Karpas-422 (cell line): ENCODE measurements at regions not wholly inside any gene's neighbourhood (a gene's known extent, or its start where the extent isn't known, plus 50 kb on each side); places are given as distances from the start of the nearest gene placed in this dataset.
A peak's percentile ranks its signal among the peaks of the same experiment; 100 is the strongest.

ENCODE experiments used
- DNase-seq: peaks from one replicate; pipeline ENCODE4 v3.0.0-alpha.2; 2015
- H2AFZ ChIP-seq: fragments of 200-600 bp; sonication (generic); 2 replicates; pipeline ENCODE4 v1.6.1; 2014; ENCODE audit warnings: antibody characterized with exemption, low read length, mixed read lengths
- H3K27ac ChIP-seq: fragments of 200-600 bp; sonication (generic); 2 replicates; pipeline ENCODE4 v1.5.1; 2014; ENCODE audit warnings: mild to moderate bottlenecking, low read length, moderate library complexity
- H3K27me3 ChIP-seq: fragments of 200-600 bp; sonication (generic); 2 replicates; pipeline ENCODE4 v1.6.1; 2014; ENCODE audit warnings: low read length, mixed read lengths
- H3K36me3 ChIP-seq: fragments of 200-600 bp; sonication (generic); 2 replicates; pipeline ENCODE4 v1.6.1; 2014; ENCODE audit warnings: low read length, mixed read lengths; ENCODE audit not compliant: insufficient read depth
- H3K4me1 ChIP-seq: fragments of 200-600 bp; sonication (generic); 2 replicates; pipeline ENCODE4 v1.6.1; 2014; ENCODE audit warnings: mild to moderate bottlenecking, low read length, mixed read lengths
- H3K4me2 ChIP-seq: fragments of 200-600 bp; sonication (generic); 2 replicates; pipeline ENCODE4 v1.6.1; 2014; ENCODE audit warnings: low read length, low read depth, mild to moderate bottlenecking; ENCODE audit not compliant: poor library complexity, severe bottlenecking
- H3K4me3 ChIP-seq: fragments of 200-600 bp; sonication (generic); 2 replicates; pipeline ENCODE4 v1.5.1; 2014; ENCODE audit warnings: mild to moderate bottlenecking, antibody characterized with exemption, low read length, mixed read lengths
- H3K79me2 ChIP-seq: fragments of 200-600 bp; sonication (generic); 2 replicates; pipeline ENCODE4 v1.6.1; 2014; ENCODE audit warnings: mild to moderate bottlenecking, low read length, mixed read lengths
- H3K9ac ChIP-seq: fragments of 200-600 bp; sonication (generic); 2 replicates; pipeline ENCODE4 v1.6.0; 2014; ENCODE audit warnings: low read length
- H3K9me2 ChIP-seq: fragments of 200-600 bp; sonication (generic), shearing (Covaris generic); replicated peaks from 2 replicates; pipeline ENCODE4 v1.6.0; 2014; ENCODE audit warnings: mild to moderate bottlenecking, low read length, moderate library complexity; ENCODE audit not compliant: insufficient read depth
- H3K9me3 ChIP-seq: fragments of 300-700, 200-600 bp; sonication (generic); 2 replicates; pipeline ENCODE4 v1.6.1; 2014; ENCODE audit warnings: low read length, mixed read lengths
- H4K20me1 ChIP-seq: fragments of 200-600 bp; sonication (generic); 2 replicates; pipeline ENCODE4 v1.6.1; 2014; ENCODE audit warnings: mild to moderate bottlenecking, antibody characterized with exemption, low read length, low read depth; ENCODE audit not compliant: insufficient read depth

- no peak overlapping the region for H2AFZ ChIP-seq
Observed at GRCh38 chr1:55500601-55501000, 285.4 kb upstream of the USP24 start.

GRCh38 chr1:55490547-55490946 lies 275.4 kb upstream of the USP24 start:
- Histone ChIP-seq H4K20me1 (no peaks in the 10 kb centered on the region), H3K27ac (no peak overlapping the region), H2AFZ (no peak overlapping the region), H3K9me2 (no peaks in the 10 kb centered on the region), H3K4me2 (no peak overlapping the region), H3K4me3 (no peak overlapping the region), H3K9ac (no peak overlapping the region), H3K79me2 (no peaks in the 10 kb centered on the region), H3K4me1 (no peaks in the 10 kb centered on the region), H3K27me3 (no peaks in the 10 kb centered on the region), H3K9me3 (no peaks in the 10 kb centered on the region), H3K36me3 (no peaks in the 10 kb centered on the region)
- no peak for DNase-seq

More at GRCh38 chr1:55500601-55501000, 285.4 kb upstream of the USP24 start:
- H3K79me2 ChIP-seq = no peaks in the 10 kb centered on the region
- DNase-seq = no peak
- no peaks in the 10 kb centered on the region for H3K27me3 ChIP-seq
- no peaks in the 10 kb centered on the region for H3K36me3 ChIP-seq
- no peak overlapping the region for H3K9ac ChIP-seq
- H3K4me3 ChIP-seq = no peak overlapping the region
- H4K20me1 ChIP-seq = no peaks in the 10 kb centered on the region
- H3K4me2 ChIP-seq = no peak overlapping the region
- no peak overlapping the region for H3K27ac ChIP-seq
- H3K9me2 ChIP-seq = no peaks in the 10 kb centered on the region
- H3K4me1 ChIP-seq = no peaks in the 10 kb centered on the region
- H3K9me3 ChIP-seq = no peaks in the 10 kb centered on the region

- no peaks in the 10 kb centered on the region for H3K27me3 ChIP-seq
- H4K20me1 ChIP-seq = no peaks in the 10 kb centered on the region
- no peaks in the 10 kb centered on the region for H3K36me3 ChIP-seq
- H3K4me1 ChIP-seq = no peaks in the 10 kb centered on the region
- no peaks in the 10 kb centered on the region for H3K9me3 ChIP-seq
- no peak overlapping the region for H3K27ac ChIP-seq
- no peak overlapping the region for H3K4me2 ChIP-seq
- H2AFZ ChIP-seq = no peak overlapping the region
- H3K4me3 ChIP-seq = no peak overlapping the region
- H3K79me2 ChIP-seq = no peaks in the 10 kb centered on the region
- H3K9ac ChIP-seq = no peak overlapping the region
- no peak for DNase-seq
- H3K9me2 ChIP-seq = no peaks in the 10 kb centered on the region
Observed at GRCh38 chr1:55484173-55484572, 269.0 kb upstream of the USP24 start.

GRCh38 chr1:55483523-55483922 lies 268.4 kb upstream of the USP24 start:
- no peak overlapping the region for H2AFZ ChIP-seq
- no peaks in the 10 kb centered on the region for H3K9me3 ChIP-seq
- no peaks in the 10 kb centered on the region for H3K79me2 ChIP-seq
- no peak overlapping the region for H3K27ac ChIP-seq
- H3K27me3 ChIP-seq = no peaks in the 10 kb centered on the region
- no peaks in the 10 kb centered on the region for H3K4me1 ChIP-seq
- no peak overlapping the region for H3K9ac ChIP-seq
- H4K20me1 ChIP-seq = no peaks in the 10 kb centered on the region
- H3K36me3 ChIP-seq = no peaks in the 10 kb centered on the region
- DNase-seq = peak; percentile 66
- no peak overlapping the region for H3K4me2 ChIP-seq
- no peaks in the 10 kb centered on the region for H3K9me2 ChIP-seq
- no peak overlapping the region for H3K4me3 ChIP-seq

- no peak overlapping the region for H3K9ac ChIP-seq
- H3K27ac ChIP-seq = no peak overlapping the region
Observed at GRCh38 chr1:55481634-55482033, 266.5 kb upstream of the USP24 start.

GRCh38 chr1:55480029-55480795 lies 265.0 kb upstream of the USP24 start:
- Histone ChIP-seq H3K27me3 (no peaks in the 10 kb centered on the region), H3K27ac (no peak overlapping the region), H3K4me3 (no peak overlapping the region), H3K9me2 (no peaks in the 10 kb centered on the region), H3K4me1 (no peaks in the 10 kb centered on the region), H3K36me3 (no peaks in the 10 kb centered on the region), H4K20me1 (no peaks in the 10 kb centered on the region), H2AFZ (no peak overlapping the region), H3K79me2 (no peaks in the 10 kb centered on the region), H3K9me3 (no peaks in the 10 kb centered on the region), H3K4me2 (no peak overlapping the region), H3K9ac (no peak overlapping the region)
- DNase-seq = peak; percentile 26

More at GRCh38 chr1:55481634-55482033, 266.5 kb upstream of the USP24 start:
- H3K9me2 ChIP-seq = no peaks in the 10 kb centered on the region
- no peaks in the 10 kb centered on the region for H3K27me3 ChIP-seq
- H3K4me3 ChIP-seq = no peak overlapping the region
- H2AFZ ChIP-seq = no peak overlapping the region
- H3K36me3 ChIP-seq = no peaks in the 10 kb centered on the region
- no peaks in the 10 kb centered on the region for H3K79me2 ChIP-seq
- no peak for DNase-seq
- H3K4me2 ChIP-seq = no peak overlapping the region
- no peaks in the 10 kb centered on the region for H3K4me1 ChIP-seq
- H3K9me3 ChIP-seq = no peaks in the 10 kb centered on the region
- H4K20me1 ChIP-seq = no peaks in the 10 kb centered on the region

- Histone ChIP-seq H3K79me2 (no peaks in the 10 kb centered on the region), H3K36me3 (no peaks in the 10 kb centered on the region), H3K9me2 (no peaks in the 10 kb centered on the region), H3K4me1 (no peaks in the 10 kb centered on the region), H2AFZ (no peak overlapping the region), H3K4me3 (no peak overlapping the region), H3K27me3 (no peaks in the 10 kb centered on the region), H3K9me3 (no peaks in the 10 kb centered on the region), H3K9ac (no peak overlapping the region), H3K27ac (no peak overlapping the region), H3K4me2 (no peak overlapping the region), H4K20me1 (no peaks in the 10 kb centered on the region)
- DNase-seq = peak; percentile 69
Observed at GRCh38 chr1:55478742-55479141, 263.6 kb upstream of the USP24 start.

GRCh38 chr1:55477953-55478352 lies 262.8 kb upstream of the USP24 start:
- Histone ChIP-seq H3K9ac (no peak overlapping the region), H3K27ac (no peak overlapping the region), H3K27me3 (no peaks in the 10 kb centered on the region), H3K4me1 (no peaks in the 10 kb centered on the region), H3K9me2 (no peaks in the 10 kb centered on the region), H3K4me3 (no peak overlapping the region), H3K79me2 (no peaks in the 10 kb centered on the region), H3K4me2 (no peak overlapping the region), H3K9me3 (no peaks in the 10 kb centered on the region), H3K36me3 (no peaks in the 10 kb centered on the region), H2AFZ (no peak overlapping the region), H4K20me1 (no peaks in the 10 kb centered on the region)
- peak; percentile 27 for DNase-seq
